Left cardiac atrium (tissue), 4 donors: ENCODE measurements at regions not wholly inside any gene's neighbourhood (a gene's known extent, or its start where the extent isn't known, plus 50 kb on each side); places are given as distances from the start of the nearest gene placed in this dataset.
A peak's percentile ranks its signal among the peaks of the same experiment; 100 is the strongest.

Experiments used
- ATAC-seq, 2 donors: fragments of 200-7000 bp; cut with Tn5 transposase; one replicate each; pipeline ENCODE4 v1.9.1; 2020; ENCODE audit warnings: mild to moderate bottlenecking in 2 of 2, moderate library complexity in 2 of 2
- DNase-seq: peaks from one replicate; pipeline ENCODE4 v3.0.0-alpha.2; 2020
- intact Hi-C, 2 donors: fragments of 100-400 bp; cut with DNase I; formaldehyde crosslinking; loops; one replicate each; pipeline versions ENCODE4 v1.14.1 to v1.15.1; 2022 to 2023
- donor health status: DM: no; HTN: yes; CAD: no.
- donor health status: DM: no; HTN: yes; CAD: no; lungs with severe emphysema.
- donor health status: DM: yes; HTN: yes; CAD: no.
- donor health status: Dilated cardiomyopathy.

- DNase-seq = no peak
- intact Hi-C loops = no loop called here
- ATAC-seq = peak in 1 of 2 donors; percentile 91
These were observed 931.7 kb upstream of the SORCS1 start for GRCh38 chr10:108095932-108096925.

GRCh38 chr10:108090476-108091215 is 926.1 kb upstream of the SORCS1 start:
- intact Hi-C loops = no loop called here
- DNase-seq (no peak), ATAC-seq (no peak)

GRCh38 chr10:108086502-108086901 is 922.0 kb upstream of the SORCS1 start:
- intact Hi-C loops = no loop called here
- ATAC-seq = no peak

GRCh38 chr10:108082596-108082995 is 918.1 kb upstream of the SORCS1 start:
- no peak for DNase-seq
- no peak for ATAC-seq
- intact Hi-C loops = no loop called here

More at GRCh38 chr10:108086502-108086901, 922.0 kb upstream of the SORCS1 start:
- DNase-seq = no peak

GRCh38 chr10:108078263-108078662 is 913.8 kb upstream of the SORCS1 start:
- ATAC-seq (no peak), DNase-seq (no peak)

GRCh38 chr10:108072466-108072865 is 908.0 kb upstream of the SORCS1 start:
- ATAC-seq = no peak

More at GRCh38 chr10:108078263-108078662, 913.8 kb upstream of the SORCS1 start:
- intact Hi-C loops = no loop called here

GRCh38 chr10:108070789-108071188 is 906.3 kb upstream of the SORCS1 start:
- intact Hi-C loops = no loop called here
- ATAC-seq (no peak), DNase-seq (no peak)

More at GRCh38 chr10:108072466-108072865, 908.0 kb upstream of the SORCS1 start:
- DNase-seq = no peak
- intact Hi-C loops = no loop called here

- intact Hi-C loops = no loop called here
- ATAC-seq = no peak
- no peak for DNase-seq
These were observed 904.6 kb upstream of the SORCS1 start for GRCh38 chr10:108069096-108069495.

GRCh38 chr10:108064746-108065260 is 900.3 kb upstream of the SORCS1 start:
- ATAC-seq = no peak
- intact Hi-C loops = no loop called here
- DNase-seq = no peak

- DNase-seq (no peak), ATAC-seq (no peak)
- intact Hi-C loops = no loop called here
These were observed 895.7 kb upstream of the SORCS1 start for GRCh38 chr10:108060246-108060645.

GRCh38 chr10:108055506-108055905 is 891.0 kb upstream of the SORCS1 start:
- intact Hi-C loops = no loop called here
- ATAC-seq (no peak), DNase-seq (no peak)

- ATAC-seq = no peak
- intact Hi-C loops = no loop called here
- DNase-seq = no peak
These were observed 888.5 kb upstream of the SORCS1 start for GRCh38 chr10:108052981-108053380.

- ATAC-seq (no peak), DNase-seq (no peak)
- intact Hi-C loops = no loop called here
These were observed 886.7 kb upstream of the SORCS1 start for GRCh38 chr10:108051218-108051617.

- intact Hi-C loops = no loop called here
- ATAC-seq (no peak), DNase-seq (no peak)
These were observed 886.1 kb upstream of the SORCS1 start for GRCh38 chr10:108050626-108051025.

GRCh38 chr10:108049668-108050067 is 885.2 kb upstream of the SORCS1 start:
- no peak for DNase-seq
- ATAC-seq = no peak
- intact Hi-C loops = no loop called here

GRCh38 chr10:108048898-108049297 is 884.4 kb upstream of the SORCS1 start:
- intact Hi-C loops = no loop called here

GRCh38 chr10:108039821-108040584 is 875.5 kb upstream of the SORCS1 start:
- intact Hi-C loops = no loop called here
- ATAC-seq = no peak
- DNase-seq = no peak

More at GRCh38 chr10:108048898-108049297, 884.4 kb upstream of the SORCS1 start:
- ATAC-seq (no peak), DNase-seq (no peak)

- intact Hi-C loops = no loop called here
- DNase-seq (no peak), ATAC-seq (no peak)
These were observed 872.6 kb upstream of the SORCS1 start for GRCh38 chr10:108037061-108037460.

- intact Hi-C loops = no loop called here
- no peak for DNase-seq
- no peak for ATAC-seq
These were observed 871.8 kb upstream of the SORCS1 start for GRCh38 chr10:108036265-108036664.
